ENCODE measurements at regions not wholly inside any gene's neighbourhood (a gene's known extent, or its start where the extent isn't known, plus 50 kb on each side); places are given as distances from the start of the nearest gene placed in this dataset.

DNA sequence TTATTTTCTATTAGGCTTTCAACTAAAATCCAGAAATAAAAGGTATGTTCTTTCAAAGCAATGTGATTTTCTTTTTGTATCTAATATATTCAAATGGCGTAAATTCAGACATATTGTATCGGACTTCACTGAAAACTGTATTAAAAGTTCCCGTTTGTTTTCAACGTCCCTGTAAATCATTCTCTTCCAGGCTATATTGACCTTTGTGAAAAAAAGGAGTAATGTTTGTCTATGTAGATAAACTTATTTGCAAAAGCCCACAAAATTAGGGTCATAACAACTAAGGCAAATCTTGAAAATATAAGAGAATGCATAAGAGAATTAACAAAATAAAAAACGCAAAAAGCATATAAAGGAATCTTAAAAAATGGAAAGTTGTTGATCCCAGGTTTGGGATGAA is 1492.4 kb downstream of the AACS start:
- no peak for DNase-seq
- H3K9me3 ChIP-seq (ENCODE audit: control insufficient read depth, low read length) = no peaks in the 10 kb centered on the region
- H3K36me3 ChIP-seq (ENCODE audit: control insufficient read depth, insufficient read depth, low read length) = no peaks in the 10 kb centered on the region
- H3K27ac ChIP-seq (ENCODE audit: insufficient read depth, low read length, poor library complexity, severe bottlenecking) = no peak overlapping the region
- H3K4me1 ChIP-seq (ENCODE audit: control insufficient read depth, insufficient read depth, low read length, poor library complexity, severe bottlenecking) = no peaks in the 10 kb centered on the region
- H3K4me3 ChIP-seq (ENCODE audit: insufficient read depth, low read depth, low read length, poor library complexity, severe bottlenecking) = no peak overlapping the region
- no peaks in the 10 kb centered on the region for H3K27me3 ChIP-seq (replicated peaks; ENCODE audit: control insufficient read depth, insufficient read depth, low read length, poor library complexity, severe bottlenecking)

DNA sequence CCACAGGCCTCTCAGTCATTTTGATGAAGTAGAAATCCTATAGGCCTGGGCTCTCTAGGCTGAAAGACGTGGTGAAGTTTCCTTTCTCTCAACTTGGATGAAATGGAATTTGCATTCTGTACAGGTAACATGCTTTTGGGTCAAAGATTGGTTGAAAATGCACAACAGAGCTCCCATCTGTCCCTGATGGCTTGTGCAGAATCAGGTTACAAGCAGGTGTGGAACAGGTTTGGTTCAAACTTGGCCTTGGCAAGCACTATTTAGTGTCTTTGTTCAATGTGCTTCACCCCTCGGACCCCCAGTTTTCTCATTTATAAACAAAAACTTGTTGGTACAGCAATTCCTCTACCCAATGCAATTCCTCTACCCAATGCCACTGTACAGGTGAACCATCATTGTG is 1493.0 kb downstream of the AACS start:
- Histone ChIP-seq H3K4me3 (ENCODE audit: insufficient read depth, low read depth, low read length, poor library complexity, severe bottlenecking) (no peak overlapping the region), H3K9me3 (ENCODE audit: control insufficient read depth, low read length) (no peaks in the 10 kb centered on the region), H3K27me3 (replicated peaks; ENCODE audit: control insufficient read depth, insufficient read depth, low read length, poor library complexity, severe bottlenecking) (no peaks in the 10 kb centered on the region), H3K4me1 (ENCODE audit: control insufficient read depth, insufficient read depth, low read length, poor library complexity, severe bottlenecking) (no peaks in the 10 kb centered on the region), H3K27ac (ENCODE audit: insufficient read depth, low read length, poor library complexity, severe bottlenecking) (no peak overlapping the region), H3K36me3 (ENCODE audit: control insufficient read depth, insufficient read depth, low read length) (no peaks in the 10 kb centered on the region)
- no peak for DNase-seq

DNA sequence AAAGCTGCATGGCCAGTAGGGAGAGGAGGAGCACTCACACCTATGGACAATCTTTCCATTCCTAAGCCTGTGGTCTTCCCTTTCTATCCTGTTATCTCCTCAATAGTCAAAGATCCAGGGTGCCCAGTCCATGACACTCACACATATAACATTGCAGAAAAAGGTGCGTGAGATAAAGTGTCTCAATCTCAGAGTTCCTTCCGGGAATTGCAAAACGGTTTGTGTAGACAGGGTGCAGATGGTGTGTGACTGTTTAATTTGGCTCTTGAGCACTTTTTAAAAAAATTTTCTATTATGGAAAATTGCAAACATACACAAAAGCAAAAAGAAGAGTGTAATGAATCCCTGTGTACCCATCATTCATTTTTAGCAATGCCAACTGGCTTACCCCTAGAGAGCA is 1493.6 kb downstream of the AACS start:
- H3K4me1 ChIP-seq (ENCODE audit: control insufficient read depth, insufficient read depth, low read length, poor library complexity, severe bottlenecking) = no peaks in the 10 kb centered on the region
- H3K27ac ChIP-seq (ENCODE audit: insufficient read depth, low read length, poor library complexity, severe bottlenecking) = no peak overlapping the region
- no peak for DNase-seq
- no peaks in the 10 kb centered on the region for H3K27me3 ChIP-seq (replicated peaks; ENCODE audit: control insufficient read depth, insufficient read depth, low read length, poor library complexity, severe bottlenecking)
- no peak overlapping the region for H3K4me3 ChIP-seq (ENCODE audit: insufficient read depth, low read depth, low read length, poor library complexity, severe bottlenecking)
- H3K36me3 ChIP-seq (ENCODE audit: control insufficient read depth, insufficient read depth, low read length) = no peaks in the 10 kb centered on the region
- no peaks in the 10 kb centered on the region for H3K9me3 ChIP-seq (ENCODE audit: control insufficient read depth, low read length)

DNA sequence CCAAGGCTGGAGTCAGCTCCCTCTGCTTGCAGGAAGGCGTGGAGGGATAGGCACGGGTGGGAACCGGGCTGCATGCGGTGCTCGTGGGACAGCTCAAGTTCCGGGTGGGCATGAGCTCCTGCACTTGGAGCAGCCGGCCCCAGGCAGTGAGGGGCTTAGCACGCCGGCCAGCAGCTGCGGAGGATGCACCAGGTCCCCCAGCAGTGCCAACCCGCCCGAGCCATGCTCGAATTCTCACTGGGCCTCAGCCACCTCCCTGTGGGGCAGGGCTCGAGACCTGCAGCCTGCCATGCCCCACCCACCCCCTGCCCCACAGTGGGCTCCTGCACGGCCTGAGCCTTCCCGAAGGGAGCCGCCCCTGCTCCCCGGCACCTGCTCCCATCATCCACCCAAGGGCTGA is 1501.8 kb downstream of the AACS start:
- no peak overlapping the region for H3K4me3 ChIP-seq (ENCODE audit: insufficient read depth, low read depth, low read length, poor library complexity, severe bottlenecking)
- DNase-seq = no peak
- H3K9me3 ChIP-seq (ENCODE audit: control insufficient read depth, low read length) = no peaks in the 10 kb centered on the region
- no peaks in the 10 kb centered on the region for H3K4me1 ChIP-seq (ENCODE audit: control insufficient read depth, insufficient read depth, low read length, poor library complexity, severe bottlenecking)
- H3K27me3 ChIP-seq (replicated peaks; ENCODE audit: control insufficient read depth, insufficient read depth, low read length, poor library complexity, severe bottlenecking) = no peaks in the 10 kb centered on the region
- H3K27ac ChIP-seq (ENCODE audit: insufficient read depth, low read length, poor library complexity, severe bottlenecking) = no peak overlapping the region
- H3K36me3 ChIP-seq (ENCODE audit: control insufficient read depth, insufficient read depth, low read length) = no peaks in the 10 kb centered on the region

DNA sequence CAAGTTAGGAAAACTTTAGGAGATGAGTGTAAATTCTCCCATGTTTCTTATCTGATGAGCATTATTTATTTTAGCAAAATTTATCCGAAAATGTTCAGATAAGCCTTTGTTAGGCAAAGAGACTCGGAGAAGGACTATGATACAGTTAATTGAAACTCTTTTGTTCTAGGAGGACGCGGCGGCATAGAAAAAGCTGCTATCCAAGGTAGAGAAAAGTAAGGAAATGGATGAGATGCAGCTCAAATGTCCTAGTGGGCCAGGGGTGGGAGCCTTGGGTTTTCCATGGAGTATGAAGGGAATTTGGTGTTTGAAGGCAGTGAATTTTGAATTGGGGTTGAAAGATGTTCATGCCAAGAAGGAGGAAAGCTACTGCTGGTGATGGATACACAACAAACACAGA is 1504.5 kb downstream of the AACS start:
- no peak overlapping the region for H3K27ac ChIP-seq (ENCODE audit: insufficient read depth, low read length, poor library complexity, severe bottlenecking)
- H3K9me3 ChIP-seq (ENCODE audit: control insufficient read depth, low read length) = no peaks in the 10 kb centered on the region
- no peaks in the 10 kb centered on the region for H3K4me1 ChIP-seq (ENCODE audit: control insufficient read depth, insufficient read depth, low read length, poor library complexity, severe bottlenecking)
- H3K36me3 ChIP-seq (ENCODE audit: control insufficient read depth, insufficient read depth, low read length) = no peaks in the 10 kb centered on the region
- no peak overlapping the region for H3K4me3 ChIP-seq (ENCODE audit: insufficient read depth, low read depth, low read length, poor library complexity, severe bottlenecking)
- no peaks in the 10 kb centered on the region for H3K27me3 ChIP-seq (replicated peaks; ENCODE audit: control insufficient read depth, insufficient read depth, low read length, poor library complexity, severe bottlenecking)
- DNase-seq = no peak

DNA sequence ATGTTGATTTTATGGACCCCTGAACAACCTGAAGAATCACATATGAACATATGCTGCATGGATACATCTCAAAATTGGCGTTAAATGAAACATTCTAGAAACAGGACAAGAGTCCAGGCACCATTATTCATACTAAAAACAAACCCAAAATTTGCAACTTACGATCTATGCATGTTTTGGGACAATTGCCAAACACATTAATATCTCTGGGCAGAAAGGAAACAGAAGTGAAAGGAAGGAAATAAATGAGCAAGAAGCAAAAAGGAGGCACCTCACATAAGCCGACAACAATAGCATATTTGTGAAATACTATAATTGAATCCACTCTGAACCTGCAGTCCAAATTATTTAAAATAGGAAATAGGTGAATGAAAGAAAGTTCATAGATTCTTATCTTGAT is 1505.3 kb downstream of the AACS start:
- DNase-seq = no peak
- H3K4me3 ChIP-seq (ENCODE audit: insufficient read depth, low read depth, low read length, poor library complexity, severe bottlenecking) = no peak overlapping the region
- no peaks in the 10 kb centered on the region for H3K4me1 ChIP-seq (ENCODE audit: control insufficient read depth, insufficient read depth, low read length, poor library complexity, severe bottlenecking)
- no peak overlapping the region for H3K27ac ChIP-seq (ENCODE audit: insufficient read depth, low read length, poor library complexity, severe bottlenecking)
- no peaks in the 10 kb centered on the region for H3K9me3 ChIP-seq (ENCODE audit: control insufficient read depth, low read length)
- no peaks in the 10 kb centered on the region for H3K27me3 ChIP-seq (replicated peaks; ENCODE audit: control insufficient read depth, insufficient read depth, low read length, poor library complexity, severe bottlenecking)
- H3K36me3 ChIP-seq (ENCODE audit: control insufficient read depth, insufficient read depth, low read length) = no peaks in the 10 kb centered on the region

DNA sequence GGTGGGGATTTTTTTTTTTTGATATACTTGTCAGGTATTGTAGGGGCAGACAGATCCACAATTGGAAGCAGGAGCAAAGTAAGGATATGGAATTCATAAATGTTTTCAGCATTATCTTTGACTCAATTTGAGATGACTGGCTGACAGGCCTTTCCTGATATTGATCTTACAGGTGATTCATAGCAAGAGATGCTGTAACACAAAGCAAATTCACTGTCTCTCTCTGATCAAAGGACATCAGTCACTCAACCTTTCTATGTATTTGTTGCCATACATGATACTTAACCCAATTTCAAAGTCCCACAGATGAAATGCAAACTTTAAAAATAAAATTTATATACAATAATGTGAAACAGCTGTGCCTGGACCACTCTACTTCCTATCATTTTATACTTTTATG is 1506.9 kb downstream of the AACS start:
- no peak overlapping the region for H3K4me3 ChIP-seq (ENCODE audit: insufficient read depth, low read depth, low read length, poor library complexity, severe bottlenecking)
- DNase-seq = no peak
- no peaks in the 10 kb centered on the region for H3K4me1 ChIP-seq (ENCODE audit: control insufficient read depth, insufficient read depth, low read length, poor library complexity, severe bottlenecking)
- no peaks in the 10 kb centered on the region for H3K36me3 ChIP-seq (ENCODE audit: control insufficient read depth, insufficient read depth, low read length)
- no peaks in the 10 kb centered on the region for H3K27me3 ChIP-seq (replicated peaks; ENCODE audit: control insufficient read depth, insufficient read depth, low read length, poor library complexity, severe bottlenecking)
- H3K27ac ChIP-seq (ENCODE audit: insufficient read depth, low read length, poor library complexity, severe bottlenecking) = no peak overlapping the region
- H3K9me3 ChIP-seq (ENCODE audit: control insufficient read depth, low read length) = no peaks in the 10 kb centered on the region

DNA sequence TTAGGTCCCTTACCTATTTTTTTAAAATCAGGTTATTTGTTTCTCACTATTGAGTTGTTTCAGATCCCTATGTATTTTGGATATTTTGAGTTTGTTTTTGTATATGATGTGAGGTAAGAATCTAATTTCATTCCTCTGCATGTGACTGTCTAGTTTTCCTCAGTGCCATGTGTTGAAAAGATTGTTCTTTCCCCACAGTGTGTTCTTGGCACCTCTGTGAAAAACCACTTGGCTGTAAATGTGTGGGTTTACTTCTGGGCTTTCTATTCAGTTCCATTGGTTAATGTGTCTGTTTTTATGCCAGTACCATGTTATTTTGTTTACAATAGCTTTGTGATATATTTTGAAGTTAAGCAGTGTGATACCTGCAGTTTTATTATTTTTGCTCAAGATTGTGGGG is 1516.4 kb downstream of the AACS start:
- H3K9me3 ChIP-seq (ENCODE audit: control insufficient read depth, low read length) = no peaks in the 10 kb centered on the region

DNA sequence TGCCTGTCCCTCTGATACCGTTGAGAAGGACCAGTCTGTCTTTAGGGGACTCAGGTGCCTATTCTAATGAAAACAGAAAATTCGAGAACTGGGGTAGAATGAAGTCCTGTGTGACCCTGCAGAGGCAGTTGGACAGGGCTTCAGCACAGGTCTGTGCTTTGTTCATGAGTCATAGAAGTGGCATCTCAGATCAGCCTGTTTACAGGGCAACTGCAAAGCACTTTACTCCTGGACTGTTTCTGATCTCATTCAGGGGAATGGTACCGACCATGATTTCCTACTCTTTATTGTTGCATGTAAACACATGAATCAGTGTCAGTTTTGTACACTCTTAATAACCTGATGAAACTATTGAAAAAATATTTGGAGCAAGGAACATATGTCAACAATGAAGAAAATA is 1517.0 kb downstream of the AACS start:
- Histone ChIP-seq H3K4me3 (ENCODE audit: insufficient read depth, low read depth, low read length, poor library complexity, severe bottlenecking) (no peak overlapping the region), H3K36me3 (ENCODE audit: control insufficient read depth, insufficient read depth, low read length) (no peaks in the 10 kb centered on the region), H3K27ac (ENCODE audit: insufficient read depth, low read length, poor library complexity, severe bottlenecking) (no peak overlapping the region), H3K27me3 (replicated peaks; ENCODE audit: control insufficient read depth, insufficient read depth, low read length, poor library complexity, severe bottlenecking) (no peaks in the 10 kb centered on the region), H3K9me3 (ENCODE audit: control insufficient read depth, low read length) (no peaks in the 10 kb centered on the region), H3K4me1 (ENCODE audit: control insufficient read depth, insufficient read depth, low read length, poor library complexity, severe bottlenecking) (no peaks in the 10 kb centered on the region)
- DNase-seq = no peak

More for the DNA sequence above, 1516.4 kb downstream of the AACS start:
- DNase-seq = no peak
- Histone ChIP-seq H3K27me3 (replicated peaks; ENCODE audit: control insufficient read depth, insufficient read depth, low read length, poor library complexity, severe bottlenecking) (no peaks in the 10 kb centered on the region), H3K4me1 (ENCODE audit: control insufficient read depth, insufficient read depth, low read length, poor library complexity, severe bottlenecking) (no peaks in the 10 kb centered on the region), H3K36me3 (ENCODE audit: control insufficient read depth, insufficient read depth, low read length) (no peaks in the 10 kb centered on the region), H3K4me3 (ENCODE audit: insufficient read depth, low read depth, low read length, poor library complexity, severe bottlenecking) (no peak overlapping the region), H3K27ac (ENCODE audit: insufficient read depth, low read length, poor library complexity, severe bottlenecking) (no peak overlapping the region)

DNA sequence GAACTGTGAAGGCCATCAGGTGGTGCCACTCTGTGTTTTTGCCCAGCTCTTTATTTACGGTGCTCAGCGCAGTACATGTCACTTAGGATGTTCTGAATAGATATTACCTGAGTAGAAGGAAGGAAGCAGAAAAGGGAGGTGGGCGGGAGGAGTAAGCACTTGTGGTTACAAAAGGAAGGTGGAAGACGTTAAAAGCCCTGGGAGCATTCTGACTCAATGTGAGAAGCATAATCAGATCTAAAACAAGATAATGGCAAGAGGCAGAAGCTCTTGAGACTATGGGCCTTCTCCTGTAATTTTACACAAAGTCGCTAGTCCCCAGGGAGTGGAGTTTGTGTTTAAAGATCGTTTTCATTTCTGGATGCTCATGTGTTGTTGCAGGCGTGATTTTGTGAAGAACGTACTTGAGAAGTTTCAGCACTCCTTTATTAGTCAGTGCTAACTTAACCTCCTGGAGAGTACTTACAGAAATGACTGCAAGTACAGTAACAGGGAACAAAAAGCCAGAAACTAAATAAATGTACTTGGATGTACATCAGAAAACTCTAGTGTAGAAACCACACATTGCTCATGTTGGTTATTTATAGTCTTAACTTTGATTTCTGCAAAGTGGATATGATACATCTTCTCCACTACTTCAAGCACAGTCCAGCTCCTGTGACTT is 1523.5 kb downstream of the AACS start:
- no peak overlapping the region for H3K4me3 ChIP-seq (ENCODE audit: insufficient read depth, low read depth, low read length, poor library complexity, severe bottlenecking)
- H3K27me3 ChIP-seq (replicated peaks; ENCODE audit: control insufficient read depth, insufficient read depth, low read length, poor library complexity, severe bottlenecking) = no peaks in the 10 kb centered on the region
- no peaks in the 10 kb centered on the region for H3K4me1 ChIP-seq (ENCODE audit: control insufficient read depth, insufficient read depth, low read length, poor library complexity, severe bottlenecking)
- no peak for DNase-seq
- H3K36me3 ChIP-seq (ENCODE audit: control insufficient read depth, insufficient read depth, low read length) = no peaks in the 10 kb centered on the region
- H3K27ac ChIP-seq (ENCODE audit: insufficient read depth, low read length, poor library complexity, severe bottlenecking) = no peak overlapping the region
- H3K9me3 ChIP-seq (ENCODE audit: control insufficient read depth, low read length) = no peaks in the 10 kb centered on the region

Measured in effector memory CD4-positive, alpha-beta T cell (primary cell).